SU-DHL-6 (cell line): ENCODE measurements at regions not wholly inside any gene's neighbourhood (a gene's known extent, or its start where the extent isn't known, plus 50 kb on each side); places are given as distances from the start of the nearest gene placed in this dataset.

ENCODE experiments used
- H2AFZ ChIP-seq: fragments of 200-600 bp; sonication (generic); 2 replicates; pipeline ENCODE4 v1.6.1; 2014; ENCODE audit warnings: low read depth, mild to moderate bottlenecking, moderate library complexity, mixed read lengths, antibody characterized with exemption, low read length; ENCODE audit not compliant: severe bottlenecking
- H3F3A ChIP-seq: fragments of 200-600 bp; shearing (Covaris generic); 2 replicates; pipeline ENCODE4 v1.6.0; 2016; ENCODE audit warnings: antibody characterized with exemption, mild to moderate bottlenecking; ENCODE audit not compliant: insufficient read depth
- H3K27ac ChIP-seq: fragments of 200-600 bp; sonication (generic); 2 replicates; pipeline ENCODE4 v1.5.1; 2016; ENCODE audit warnings: low read depth, mild to moderate bottlenecking, low read length, moderate library complexity, mixed read lengths
- H3K27me3 ChIP-seq: fragments of 200-600 bp; sonication (generic), shearing (Covaris generic); 2 replicates; pipeline ENCODE4 v1.6.0; 2014; ENCODE audit warnings: mild to moderate bottlenecking, low read length
- H3K36me3 ChIP-seq: fragments of 200-600 bp; sonication (generic); 2 replicates; pipeline ENCODE4 v1.6.1; 2014; ENCODE audit warnings: mild to moderate bottlenecking, low read length, mixed read lengths
- H3K4me2 ChIP-seq: fragments of 300-600, 200-600 bp; shearing (Covaris generic), sonication (generic); 2 replicates; pipeline ENCODE4 v1.6.0; 2014; ENCODE audit warnings: low read length, low read depth, mild to moderate bottlenecking; ENCODE audit not compliant: poor library complexity, severe bottlenecking
- H3K4me3 ChIP-seq: fragments of 200-600 bp; sonication (generic); 2 replicates; pipeline ENCODE4 v1.5.1; 2014; ENCODE audit warnings: antibody characterized with exemption, low read length, mild to moderate bottlenecking, mixed read lengths; ENCODE audit not compliant: insufficient read depth, poor library complexity, severe bottlenecking
- H3K79me2 ChIP-seq: fragments of 200-600 bp; sonication (generic); 2 replicates; pipeline ENCODE4 v1.6.1; 2014; ENCODE audit warnings: mild to moderate bottlenecking, low read length, moderate library complexity; ENCODE audit not compliant: insufficient read depth
- H3K9ac ChIP-seq: fragments of 200-600 bp; sonication (generic); 2 replicates; pipeline ENCODE4 v1.7.0; 2014; ENCODE audit warnings: mild to moderate bottlenecking, low read length
- H3K9me2 ChIP-seq: fragments of 200-600 bp; sonication (generic); replicated peaks from 2 replicates; pipeline ENCODE4 v1.6.1; 2014; ENCODE audit warnings: low read length; ENCODE audit not compliant: insufficient read depth
- H3K9me3 ChIP-seq: fragments of 200-600 bp; sonication (generic); 2 replicates; pipeline ENCODE4 v1.6.1; 2014; ENCODE audit warnings: low read length, mixed read lengths; ENCODE audit not compliant: insufficient read depth
- H4K20me1 ChIP-seq: fragments of 200-600 bp; sonication (generic); 2 replicates; pipeline ENCODE4 v1.6.1; 2014; ENCODE audit warnings: low read depth, mild to moderate bottlenecking, antibody characterized with exemption, low read length, moderate library complexity, mixed read lengths
- CTCF ChIP-seq: fragments of 200-600 bp; sonication (generic); IDR thresholded peaks from one replicate; pipeline ENCODE4 v1.5.1; 2017; ENCODE audit warnings: antibody characterized with exemption, mild to moderate bottlenecking, low read length, moderate library complexity; ENCODE audit not compliant: insufficient read depth, poor library complexity, severe bottlenecking
- EZH2phosphoT487 ChIP-seq: fragments of 200-600 bp; sonication (generic), shearing (Covaris generic); conservative IDR thresholded peaks from 2 replicates; pipeline ENCODE4 v1.6.1; 2018; ENCODE audit warnings: mild to moderate bottlenecking, antibody characterized with exemption, low read length, moderate library complexity, mixed read lengths

GRCh38 chr3:117507958-117508357, 798.4 kb downstream of the TUSC7 start:
- no peak overlapping the region for H2AFZ ChIP-seq
- no peak overlapping the region for H3K9ac ChIP-seq
- no peak overlapping the region for H3K4me2 ChIP-seq
- no peaks in the 10 kb centered on the region for H3K36me3 ChIP-seq
- no peaks in the 10 kb centered on the region for H3K27me3 ChIP-seq
- H3K79me2 ChIP-seq, result no peaks in the 10 kb centered on the region
- H3K9me3 ChIP-seq, result no peaks in the 10 kb centered on the region
- TF ChIP-seq EZH2phosphoT487 (no peak), CTCF (no peak)
- no peak overlapping the region for H3K4me3 ChIP-seq
- H3F3A ChIP-seq, result no peaks in the 10 kb centered on the region
- no peak overlapping the region for H3K27ac ChIP-seq
- H3K9me2 ChIP-seq, result no peaks in the 10 kb centered on the region
- no peaks in the 10 kb centered on the region for H4K20me1 ChIP-seq

GRCh38 chr3:117509858-117510257, 800.3 kb downstream of the TUSC7 start:
- no peaks in the 10 kb centered on the region for H3K27me3 ChIP-seq
- no peaks in the 10 kb centered on the region for H3F3A ChIP-seq
- no peaks in the 10 kb centered on the region for H3K36me3 ChIP-seq
- no peaks in the 10 kb centered on the region for H3K79me2 ChIP-seq
- H3K4me3 ChIP-seq, result no peak overlapping the region
- H3K4me2 ChIP-seq, result no peak overlapping the region
- H3K9me2 ChIP-seq, result no peaks in the 10 kb centered on the region
- H3K9ac ChIP-seq, result no peak overlapping the region
- TF ChIP-seq EZH2phosphoT487 (no peak), CTCF (no peak)
- H3K27ac ChIP-seq, result no peak overlapping the region
- no peak overlapping the region for H2AFZ ChIP-seq
- no peaks in the 10 kb centered on the region for H3K9me3 ChIP-seq
- H4K20me1 ChIP-seq, result no peaks in the 10 kb centered on the region

GRCh38 chr3:117510396-117510795, 800.8 kb downstream of the TUSC7 start:
- Histone ChIP-seq H3K9me3 (no peaks in the 10 kb centered on the region), H3F3A (no peaks in the 10 kb centered on the region), H2AFZ (no peak overlapping the region), H3K9me2 (no peaks in the 10 kb centered on the region), H3K27me3 (no peaks in the 10 kb centered on the region), H4K20me1 (no peaks in the 10 kb centered on the region), H3K9ac (no peak overlapping the region), H3K4me3 (no peak overlapping the region), H3K27ac (no peak overlapping the region), H3K36me3 (no peaks in the 10 kb centered on the region), H3K79me2 (no peaks in the 10 kb centered on the region), H3K4me2 (no peak overlapping the region)
- no peak for TF ChIP-seq EZH2phosphoT487
- no peak for TF ChIP-seq CTCF
